ENCODE measurements at regions not wholly inside any gene's neighbourhood (a gene's known extent, or its start where the extent isn't known, plus 50 kb on each side); places are given as distances from the start of the nearest gene placed in this dataset.

DNA sequence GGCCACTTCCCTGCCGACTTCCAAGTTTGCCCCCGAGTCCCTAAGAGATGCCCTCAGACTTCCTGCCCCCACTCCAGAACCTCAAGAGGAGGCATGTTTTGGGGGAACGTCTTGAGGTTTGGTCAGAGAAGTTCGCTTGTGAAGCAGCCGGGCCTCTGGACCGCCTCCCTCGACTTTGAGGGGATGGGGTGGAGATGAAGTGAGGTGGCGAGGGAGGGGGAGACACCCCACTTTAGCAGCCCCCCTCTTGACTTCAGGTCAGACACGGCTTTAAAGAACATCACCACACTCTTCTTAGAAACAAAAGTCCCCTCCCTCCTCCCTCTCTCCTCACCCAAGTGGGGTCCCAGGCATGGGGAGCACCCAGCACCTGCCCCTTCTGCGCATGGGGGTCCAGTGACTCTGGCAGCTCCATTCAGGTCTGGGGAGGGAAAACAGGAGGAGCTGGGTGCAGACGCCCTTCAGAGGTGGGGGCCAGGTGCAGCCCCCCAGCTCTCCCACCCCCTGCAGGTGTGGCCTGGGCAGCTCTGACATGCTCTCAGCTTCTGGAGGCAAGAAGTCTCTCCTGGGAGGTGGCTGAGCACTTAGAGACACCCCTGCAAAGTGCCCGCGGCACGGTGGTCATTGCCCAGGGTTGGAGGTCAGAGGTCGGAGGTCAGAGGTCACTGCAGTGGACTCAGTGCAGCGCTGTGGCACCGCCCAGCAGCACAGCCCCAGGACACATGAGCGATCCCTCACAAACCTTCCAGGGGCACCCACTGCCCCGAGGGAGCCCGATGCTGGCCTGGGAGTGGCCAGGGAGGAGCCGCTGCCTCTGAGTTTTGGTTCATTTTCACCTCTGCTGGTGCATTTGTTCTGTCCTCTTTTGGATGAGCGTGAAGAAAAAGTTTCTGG lies 108.8 kb downstream of the CPZ start:
- H3K4me3 ChIP-seq (ENCODE audit: low read depth, low read length) = no peak overlapping the region
- in situ Hi-C loops (cut with HindIII; ENCODE audit: low sequenced_read_pairs) = no loop called here
- DNase-seq (ENCODE audit: low read depth) = no peak
- TF ChIP-seq, protein P1, sequence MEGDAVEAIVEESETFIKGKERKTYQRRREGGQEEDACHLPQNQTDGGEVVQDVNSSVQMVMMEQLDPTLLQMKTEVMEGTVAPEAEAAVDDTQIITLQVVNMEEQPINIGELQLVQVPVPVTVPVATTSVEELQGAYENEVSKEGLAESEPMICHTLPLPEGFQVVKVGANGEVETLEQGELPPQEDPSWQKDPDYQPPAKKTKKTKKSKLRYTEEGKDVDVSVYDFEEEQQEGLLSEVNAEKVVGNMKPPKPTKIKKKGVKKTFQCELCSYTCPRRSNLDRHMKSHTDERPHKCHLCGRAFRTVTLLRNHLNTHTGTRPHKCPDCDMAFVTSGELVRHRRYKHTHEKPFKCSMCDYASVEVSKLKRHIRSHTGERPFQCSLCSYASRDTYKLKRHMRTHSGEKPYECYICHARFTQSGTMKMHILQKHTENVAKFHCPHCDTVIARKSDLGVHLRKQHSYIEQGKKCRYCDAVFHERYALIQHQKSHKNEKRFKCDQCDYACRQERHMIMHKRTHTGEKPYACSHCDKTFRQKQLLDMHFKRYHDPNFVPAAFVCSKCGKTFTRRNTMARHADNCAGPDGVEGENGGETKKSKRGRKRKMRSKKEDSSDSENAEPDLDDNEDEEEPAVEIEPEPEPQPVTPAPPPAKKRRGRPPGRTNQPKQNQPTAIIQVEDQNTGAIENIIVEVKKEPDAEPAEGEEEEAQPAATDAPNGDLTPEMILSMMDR (IDR thresholded peaks at IDR 0.05; ENCODE audit: low read depth, low read length, missing control alignments) = no peak

DNA sequence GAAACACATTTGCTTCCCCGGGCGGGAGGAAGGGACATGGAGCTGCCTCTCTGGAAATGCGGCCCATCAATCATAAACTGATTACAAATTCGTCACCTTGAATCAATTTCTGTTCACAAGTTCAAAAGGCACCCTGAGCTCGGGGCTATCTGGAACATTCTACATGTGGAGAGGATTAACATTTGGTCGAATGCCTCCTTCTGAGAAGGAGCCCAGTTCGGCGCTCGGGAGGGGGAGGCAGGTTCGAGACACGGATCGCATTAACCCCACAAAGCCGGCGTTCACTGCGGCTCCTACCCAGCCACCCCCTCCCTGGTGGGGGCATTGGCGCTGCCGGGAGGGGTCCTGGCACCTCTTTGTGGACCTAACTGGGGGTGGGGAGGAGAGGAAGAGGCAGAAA lies 108.0 kb downstream of the CPZ start:
- DNase-seq (ENCODE audit: low read depth) = no peak
- no peak overlapping the region for H3K4me3 ChIP-seq (ENCODE audit: low read depth, low read length)
- TF ChIP-seq, protein P1 (IDR thresholded peaks at IDR 0.05; ENCODE audit: low read depth, low read length, missing control alignments) = no peak
- in situ Hi-C loops (cut with HindIII; ENCODE audit: low sequenced_read_pairs) = no loop called here

DNA sequence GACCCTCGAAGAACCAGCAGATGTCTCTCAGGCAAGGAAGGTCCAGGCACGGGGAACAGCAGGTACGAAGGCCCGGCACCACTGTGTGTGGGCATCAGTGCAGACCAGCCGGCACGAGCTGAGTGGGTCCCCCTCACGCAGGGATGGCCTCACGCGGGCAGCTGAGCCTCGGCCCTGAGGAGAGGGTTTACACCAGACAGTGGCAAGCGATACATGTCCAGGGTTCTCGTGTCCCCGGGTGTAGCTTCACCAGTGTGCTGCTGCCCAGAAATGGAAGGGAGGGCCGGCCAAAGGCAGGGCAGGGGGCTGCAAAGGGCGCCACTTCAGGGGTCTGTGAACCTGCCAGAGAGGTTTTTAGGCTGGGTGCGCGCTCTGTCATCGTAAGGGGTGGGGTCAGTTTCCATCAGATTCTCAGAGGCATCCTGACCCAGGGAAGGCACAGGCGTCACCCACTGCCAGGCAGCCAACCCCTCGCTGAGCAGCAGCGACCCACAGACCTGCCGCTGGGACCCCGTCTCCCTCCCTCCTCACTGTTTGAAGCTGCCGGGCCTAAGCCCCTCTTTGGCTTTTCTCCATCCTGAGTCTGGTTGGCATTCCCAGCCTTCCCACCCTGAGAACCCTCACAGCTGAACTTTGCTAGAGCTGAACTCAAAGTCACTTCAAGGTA lies 107.0 kb downstream of the CPZ start:
- TF ChIP-seq, protein P1 (IDR thresholded peaks at IDR 0.05; ENCODE audit: low read depth, low read length, missing control alignments) = no peak
- DNase-seq (ENCODE audit: low read depth) = no peak
- H3K4me3 ChIP-seq (ENCODE audit: low read depth, low read length) = no peak overlapping the region
- in situ Hi-C loops (cut with HindIII; ENCODE audit: low sequenced_read_pairs) = no loop called here

DNA sequence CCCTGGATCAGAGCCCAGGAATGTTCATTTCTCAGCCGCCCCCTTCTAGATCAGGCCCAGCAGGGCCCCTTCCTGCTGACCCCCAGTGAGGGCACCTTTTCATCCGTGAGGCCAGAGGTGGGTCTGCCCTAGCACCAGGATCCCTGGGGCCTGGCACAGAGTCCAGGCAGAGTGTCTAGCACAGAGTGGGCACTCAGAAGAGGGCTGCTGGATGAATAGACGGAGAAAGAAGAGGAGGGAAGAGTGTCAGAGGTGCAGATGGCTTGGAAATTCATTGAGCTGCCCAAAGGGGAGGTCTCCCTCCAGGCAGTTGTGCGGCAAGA lies 106.5 kb downstream of the CPZ start:
- in situ Hi-C loops (cut with HindIII; ENCODE audit: low sequenced_read_pairs) = no loop called here
- TF ChIP-seq, protein P1 (IDR thresholded peaks at IDR 0.05; ENCODE audit: low read depth, low read length, missing control alignments) = no peak
- no peak for DNase-seq (ENCODE audit: low read depth)
- no peak overlapping the region for H3K4me3 ChIP-seq (ENCODE audit: low read depth, low read length)

DNA sequence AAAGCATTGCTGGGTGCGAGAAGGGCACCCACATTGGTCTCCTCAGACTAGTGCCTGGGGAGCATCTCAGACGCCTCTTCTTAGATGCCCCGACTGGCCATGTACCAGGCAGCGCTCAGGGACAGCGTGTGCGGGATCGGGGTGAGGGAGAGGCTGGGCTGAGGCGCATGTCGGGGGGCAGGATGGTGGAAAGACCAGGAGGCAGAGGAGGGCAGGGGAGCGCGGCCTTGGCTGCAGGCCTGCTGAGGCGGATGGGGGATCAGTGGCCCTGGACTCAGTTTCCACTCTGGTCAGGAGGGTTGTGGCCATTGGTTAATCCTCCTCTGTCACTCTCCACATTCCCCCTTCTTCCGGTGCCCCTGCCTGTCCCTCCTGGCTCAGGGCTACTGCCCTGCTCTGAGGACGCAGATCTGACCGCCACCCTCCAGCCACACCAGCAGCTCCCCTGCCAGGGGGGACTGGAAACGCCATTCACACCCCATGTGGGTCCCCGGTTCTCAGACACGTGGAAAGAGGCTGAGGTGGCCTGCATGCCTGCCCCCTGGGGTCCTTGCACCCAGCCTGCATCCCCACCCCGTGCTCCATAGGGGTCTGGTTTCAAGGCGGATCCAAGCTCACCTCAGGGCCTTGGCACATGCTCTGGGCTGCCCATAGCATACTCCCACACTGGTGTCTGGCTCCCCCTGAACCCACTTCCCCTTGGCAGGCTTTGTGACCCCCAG lies 105.9 kb downstream of the CPZ start:
- no peak for DNase-seq (ENCODE audit: low read depth)
- TF ChIP-seq, protein P1 (IDR thresholded peaks at IDR 0.05; ENCODE audit: low read depth, low read length, missing control alignments) = no peak
- in situ Hi-C loops (cut with HindIII; ENCODE audit: low sequenced_read_pairs) = no loop called here
- H3K4me3 ChIP-seq (ENCODE audit: low read depth, low read length) = no peak overlapping the region

DNA sequence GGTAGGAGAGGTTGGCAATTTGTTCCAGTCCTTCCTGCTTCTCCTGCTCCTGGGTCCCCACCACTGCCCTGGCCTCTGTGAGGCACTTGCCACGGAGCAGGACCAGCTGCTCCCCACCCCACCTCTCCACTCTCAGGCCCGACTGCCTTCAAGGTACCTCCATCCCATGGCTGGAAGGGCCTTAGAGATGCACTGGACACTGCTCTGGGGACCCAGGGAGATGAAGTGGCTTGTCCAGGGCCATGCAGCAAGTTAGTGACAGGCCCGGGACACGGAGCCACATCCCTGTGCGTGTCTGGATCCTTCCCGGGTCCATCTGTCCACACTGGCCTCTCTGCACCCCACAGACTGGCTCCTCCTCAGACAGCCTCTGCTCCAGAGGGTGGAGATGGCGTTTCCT lies 105.3 kb downstream of the CPZ start:
- no peak for DNase-seq (ENCODE audit: low read depth)
- in situ Hi-C loops (cut with HindIII; ENCODE audit: low sequenced_read_pairs) = no loop called here
- TF ChIP-seq, protein P1 (IDR thresholded peaks at IDR 0.05; ENCODE audit: low read depth, low read length, missing control alignments) = no peak
- no peak overlapping the region for H3K4me3 ChIP-seq (ENCODE audit: low read depth, low read length)
